NCI-H128 (cell line): ENCODE measurements at regions not wholly inside any gene's neighbourhood (a gene's known extent, or its start where the extent isn't known, plus 50 kb on each side); places are given as distances from the start of the nearest gene placed in this dataset.
"Not testable (repeated sequence)": the region's sequence is repeated elsewhere in the genome, so short reads cannot be mapped to it uniquely, and the experiment has no call there.

ENCODE experiments used
- DNase-seq: peaks from one replicate; lab custom pipeline; 2025; ENCODE audit not compliant: unreplicated experiment; lab: John Stamatoyannopoulos, UW

- DNase-seq = no peak
Measured at GRCh38 chr3:153369561-153370374, 207.7 kb downstream of the RAP2B start.

GRCh38 chr3:153370680-153371079 lies 208.7 kb downstream of the RAP2B start:
- no peak for DNase-seq

DNA sequence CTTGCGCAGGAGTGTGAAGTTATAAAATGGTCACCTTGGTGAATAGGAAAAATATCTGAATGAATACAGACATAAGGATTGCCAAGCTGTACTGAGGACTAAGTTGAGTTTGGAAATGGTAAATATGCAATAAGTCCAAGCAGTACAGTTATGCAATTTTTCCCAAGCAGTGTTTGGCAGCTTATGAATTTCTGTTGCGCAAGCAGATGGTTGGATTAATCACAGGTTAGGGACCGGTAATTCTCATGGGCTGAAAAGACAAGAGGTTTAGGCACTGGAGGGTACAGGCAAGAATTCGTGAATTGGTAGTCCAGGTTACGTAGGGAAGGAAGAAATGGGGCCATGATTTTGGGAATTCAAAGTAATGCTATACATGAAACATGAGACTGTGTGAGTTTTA lies 210.3 kb downstream of the RAP2B start:
- no peak for DNase-seq

DNA sequence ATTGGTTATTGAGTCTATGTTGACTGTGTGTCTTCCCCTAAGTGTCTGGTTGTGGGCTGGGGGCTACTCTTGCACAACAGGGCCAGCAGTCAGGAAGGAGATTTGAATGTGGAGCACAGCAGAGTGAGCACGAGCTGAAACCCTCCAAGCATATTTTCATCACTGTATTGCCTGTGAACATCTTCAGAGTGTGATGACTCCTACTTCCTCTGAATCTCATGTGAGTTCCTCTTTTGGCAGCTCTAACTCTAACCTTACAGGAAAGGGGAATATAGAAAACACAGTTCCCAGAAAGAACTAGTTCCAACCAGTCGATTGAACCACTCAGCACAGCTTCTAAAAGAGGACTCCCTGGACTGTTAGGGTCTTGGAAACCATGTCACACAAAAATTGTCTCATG lies 211.6 kb downstream of the RAP2B start:
- no peak for DNase-seq

DNA sequence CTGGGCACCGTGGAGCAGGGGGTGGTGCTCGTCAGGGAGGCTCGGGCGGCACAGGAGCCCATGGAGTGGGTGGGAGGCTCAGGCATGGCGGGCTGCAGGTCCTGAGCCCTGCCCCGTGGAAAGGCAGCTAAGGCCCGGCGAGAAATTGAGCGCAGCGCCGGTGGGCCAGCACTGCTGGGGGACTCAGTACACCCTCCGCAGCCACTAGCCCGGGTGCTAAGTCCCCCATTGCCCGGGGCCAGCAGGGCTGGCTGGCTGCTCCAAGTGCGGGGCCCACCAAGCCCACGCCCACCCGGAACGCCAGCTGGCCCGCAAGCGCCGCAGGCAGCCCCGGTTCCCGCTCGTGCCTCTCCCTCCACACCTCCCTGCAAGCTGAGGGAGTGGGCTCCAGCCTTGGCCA lies 216.3 kb downstream of the RAP2B start:
- DNase-seq = not testable (repeated sequence)

DNA sequence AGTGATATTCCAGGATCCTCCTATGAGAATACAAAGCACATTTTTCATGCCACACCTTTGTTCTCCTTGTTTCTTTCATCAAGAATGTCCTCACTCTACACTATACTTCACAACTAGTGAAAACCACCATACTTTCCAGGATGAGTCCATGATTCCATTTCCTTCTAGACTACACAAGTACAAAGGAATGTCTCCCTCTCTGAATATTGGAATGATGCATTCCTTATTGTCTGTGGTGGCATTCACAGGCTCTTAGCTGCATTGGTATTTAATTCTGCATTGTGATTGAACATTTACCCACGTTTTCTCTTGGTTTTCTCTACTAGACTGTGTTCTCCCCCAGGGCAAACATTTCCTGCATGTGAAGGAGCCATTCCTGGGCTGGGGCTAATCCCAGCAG lies 217.5 kb downstream of the RAP2B start:
- DNase-seq = no peak

DNA sequence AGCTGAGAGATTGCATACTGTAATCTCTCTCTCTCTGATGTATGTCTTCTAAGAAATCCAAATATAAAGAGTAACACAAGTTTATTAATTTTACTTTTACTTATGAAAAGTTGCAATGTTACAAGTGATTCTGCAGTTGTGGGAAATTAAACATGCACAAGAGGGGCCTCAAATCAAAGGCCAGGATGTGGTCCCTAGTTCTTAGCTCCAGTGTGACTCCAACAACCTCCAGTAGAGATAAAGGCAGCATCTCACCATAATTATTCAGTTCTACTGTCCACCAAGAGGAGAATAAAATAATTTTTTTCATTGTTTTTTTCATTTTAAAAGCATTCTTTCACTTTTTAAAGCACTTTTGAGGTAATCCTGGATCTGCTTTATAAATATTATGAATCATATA lies 223.3 kb downstream of the RAP2B start:
- no peak for DNase-seq

GRCh38 chr3:153392363-153392762 lies 230.3 kb downstream of the RAP2B start:
- no peak for DNase-seq

- no peak for DNase-seq
Measured at GRCh38 chr3:153394017-153394416, 232.0 kb downstream of the RAP2B start.

DNA sequence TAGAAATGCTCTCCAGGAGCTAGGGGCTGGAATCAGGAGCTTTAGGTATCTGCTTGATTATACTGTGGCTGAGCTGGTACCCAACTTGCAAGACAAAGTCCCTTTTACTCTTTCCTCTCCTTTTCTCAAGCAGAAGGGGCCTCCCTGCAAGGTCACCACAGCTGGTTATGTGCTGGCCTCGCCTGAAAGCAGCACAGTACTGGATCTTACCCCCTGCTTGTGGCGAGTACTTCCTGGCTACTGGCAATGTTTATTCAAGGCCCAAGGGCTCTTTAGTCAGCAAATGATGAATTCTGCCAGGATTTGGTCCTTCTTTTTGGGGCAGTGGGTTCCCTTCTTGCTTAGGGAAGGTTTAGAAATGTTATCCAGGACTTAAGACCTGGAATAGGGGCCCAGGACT lies 234.6 kb downstream of the RAP2B start:
- DNase-seq = no peak

GRCh38 chr3:153397794-153398193 lies 235.8 kb downstream of the RAP2B start:
- no peak for DNase-seq

DNA sequence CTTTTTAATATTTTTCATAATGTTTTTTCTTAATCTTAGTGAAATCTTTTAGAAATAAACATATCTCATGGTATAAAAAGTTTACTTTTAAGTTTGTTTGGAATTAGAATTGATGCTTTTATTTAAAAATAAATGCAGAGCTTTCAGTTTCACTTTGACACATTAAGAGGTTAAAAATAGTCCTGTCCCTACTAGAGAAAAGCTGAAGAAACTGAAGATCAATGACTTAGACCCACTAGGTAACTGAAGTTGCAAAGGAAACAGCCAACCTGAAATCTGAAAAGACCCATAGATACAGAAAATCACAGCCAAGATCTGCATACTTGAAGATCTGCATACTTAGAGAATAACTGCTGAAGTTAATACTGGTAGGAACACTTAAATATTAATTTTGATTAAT lies 237.6 kb downstream of the RAP2B start:
- no peak for DNase-seq

- DNase-seq = no peak
Measured at GRCh38 chr3:153400641-153401040, 238.6 kb downstream of the RAP2B start.

- no peak for DNase-seq
Measured at GRCh38 chr3:153404157-153404556, 242.1 kb downstream of the RAP2B start.

DNA sequence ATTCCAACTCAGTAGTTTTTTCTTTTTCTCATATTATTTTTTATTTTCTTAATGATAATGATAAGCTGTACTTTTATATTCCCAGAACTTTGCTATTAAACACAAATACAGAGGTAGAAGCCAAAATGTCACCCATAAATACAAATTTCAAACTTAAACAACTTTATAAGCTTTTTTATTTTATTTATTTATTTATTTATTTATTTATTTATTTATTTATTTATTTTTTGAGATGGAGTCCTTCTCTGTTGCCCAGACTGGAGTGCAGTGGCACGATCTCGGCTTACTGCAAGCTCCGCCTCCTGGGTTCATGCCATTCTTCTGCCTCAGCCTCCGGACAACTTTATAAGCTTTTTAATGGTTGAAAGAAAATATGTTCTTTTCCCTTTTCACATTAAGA lies 243.3 kb downstream of the RAP2B start:
- not testable (repeated sequence) for DNase-seq

DNA sequence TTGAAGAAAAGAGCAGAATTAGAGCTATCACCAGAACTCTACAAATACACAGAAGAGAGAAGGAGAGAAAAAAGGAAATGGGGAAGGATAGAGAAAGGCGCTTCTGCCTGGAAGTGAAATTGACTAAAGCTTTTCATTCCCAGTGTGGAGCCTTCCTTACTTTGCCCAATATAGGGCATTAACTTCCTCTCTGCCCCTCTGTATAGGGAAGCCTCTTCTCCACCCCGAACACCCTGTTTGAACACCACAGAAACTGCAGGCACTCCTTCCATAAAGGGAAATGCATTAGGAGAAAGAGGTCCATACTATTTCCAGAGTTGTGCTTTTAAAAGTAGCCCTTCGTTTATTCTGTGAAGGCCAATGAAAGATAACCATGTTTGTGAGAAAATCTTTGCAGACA lies 248.5 kb downstream of the RAP2B start:
- DNase-seq = no peak

- no peak for DNase-seq
Measured at GRCh38 chr3:153414982-153415381, 253.0 kb downstream of the RAP2B start.

DNA sequence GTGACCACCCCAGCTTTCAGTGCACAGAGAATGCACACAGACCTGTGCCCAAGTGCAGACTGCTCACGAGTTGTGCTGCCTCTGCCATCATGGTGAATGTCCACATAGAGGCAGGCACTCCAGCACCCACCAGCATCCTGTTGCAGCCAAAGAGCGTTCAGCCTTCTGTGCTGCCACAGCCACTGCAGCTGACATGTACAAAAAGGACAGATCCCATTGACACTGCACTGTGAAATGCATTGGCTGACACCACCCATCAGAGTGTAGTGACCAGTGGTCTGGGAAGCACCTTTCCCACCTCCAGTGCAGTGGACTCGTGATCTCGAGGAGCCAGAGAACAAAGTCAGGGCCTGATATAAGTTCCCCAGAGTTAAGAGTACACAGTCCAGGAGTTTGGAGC lies 260.3 kb downstream of the RAP2B start:
- DNase-seq = no peak

GRCh38 chr3:153423820-153424219 lies 261.8 kb downstream of the RAP2B start:
- not testable (repeated sequence) for DNase-seq

DNA sequence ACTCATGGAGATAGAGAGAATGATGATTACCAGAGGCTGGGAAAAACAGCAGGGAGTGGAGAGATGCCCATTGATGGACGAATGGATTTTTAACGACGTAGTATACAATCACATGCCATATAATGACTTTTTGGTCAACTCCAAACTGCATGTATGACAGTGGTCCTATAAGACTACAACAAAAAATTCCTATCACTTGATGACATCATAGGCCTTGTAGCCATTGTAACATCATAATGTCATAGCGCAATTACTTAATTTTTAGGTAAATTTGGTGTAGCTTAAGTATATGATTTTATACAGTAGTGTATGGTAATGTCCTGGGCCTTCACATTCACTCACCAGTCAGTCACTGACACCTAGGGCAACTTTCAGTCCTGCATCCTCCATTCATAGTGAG lies 264.3 kb downstream of the RAP2B start:
- no peak for DNase-seq

- no peak for DNase-seq
Measured at GRCh38 chr3:153426803-153427202, 264.8 kb downstream of the RAP2B start.

- DNase-seq = no peak
Measured at GRCh38 chr3:153429821-153430220, 267.8 kb downstream of the RAP2B start.

DNA sequence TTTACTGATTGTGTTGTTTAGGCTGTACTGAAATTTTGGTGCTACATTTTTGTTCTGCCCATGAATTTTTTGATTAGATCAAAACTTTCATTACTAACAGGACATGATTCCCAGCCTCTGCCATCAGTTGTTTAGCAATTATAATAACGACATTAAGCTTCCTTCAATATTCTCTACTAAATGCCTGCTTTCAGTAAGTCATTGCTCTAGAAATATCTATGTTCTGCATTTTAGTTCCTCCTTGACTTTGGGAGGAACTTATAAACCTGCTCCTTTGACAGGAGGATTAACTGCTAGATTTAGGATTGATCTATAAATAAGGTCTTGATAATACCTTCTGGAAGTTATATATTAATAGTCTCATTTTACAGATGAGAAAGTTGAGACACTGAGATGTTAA lies 269.1 kb downstream of the RAP2B start:
- DNase-seq = no peak
